Fibroblast of pulmonary artery (primary cell): ENCODE measurements at regions not wholly inside any gene's neighbourhood (a gene's known extent, or its start where the extent isn't known, plus 50 kb on each side); places are given as distances from the start of the nearest gene placed in this dataset.

Experiments used
- DNase-seq: peaks from one replicate; pipeline ENCODE4 v3.0.0-alpha.2; 2010; ENCODE audit warnings: low read depth
- H3K4me3 ChIP-seq: replicated peaks from 2 replicates; pipeline ENCODE4 v1.5.1; 2011; ENCODE audit warnings: low read depth, mild to moderate bottlenecking, control low read depth, low read length, moderate library complexity
- TF ChIP-seq, protein P1 (sequence below): IDR thresholded peaks from 2 replicates; pipeline ENCODE4 v1.5.1; 2011; ENCODE audit warnings: mild to moderate bottlenecking, control low read depth, low read length, inconsistent platforms; ENCODE audit errors: missing control alignments

DNA sequence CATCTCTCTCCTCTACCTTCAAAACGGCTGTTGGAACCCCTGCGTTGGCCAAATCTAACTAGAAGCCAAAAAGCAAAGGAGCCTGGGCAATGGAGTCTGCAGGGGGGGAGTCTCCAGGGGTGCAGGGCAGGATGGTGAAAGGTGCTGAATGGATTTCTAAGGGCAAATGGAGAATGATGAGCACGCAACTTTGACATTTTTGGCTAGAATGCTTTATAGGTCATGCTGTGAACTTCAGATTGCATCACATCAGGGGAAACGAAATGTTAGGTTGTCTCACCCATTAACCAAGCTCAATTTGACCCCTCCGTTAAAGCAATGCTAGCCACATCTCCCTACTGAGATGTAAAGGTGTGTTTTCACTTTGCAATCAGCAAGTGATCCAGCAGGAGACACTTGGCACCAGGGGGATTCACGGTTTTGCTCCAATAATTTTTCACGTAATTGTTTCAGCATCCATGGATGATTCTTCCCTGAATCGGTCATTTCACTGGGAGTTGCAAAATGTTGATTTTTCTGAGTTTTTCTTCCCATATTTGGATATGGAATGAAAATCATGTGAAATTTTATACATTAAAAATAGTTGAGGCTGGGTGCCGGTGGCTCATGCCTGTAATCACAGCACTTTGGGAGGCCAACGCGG, 78.0 kb upstream of the MDM1 start:
- no peak overlapping the region for H3K4me3 ChIP-seq
- no peak for DNase-seq
- TF ChIP-seq, protein P1, sequence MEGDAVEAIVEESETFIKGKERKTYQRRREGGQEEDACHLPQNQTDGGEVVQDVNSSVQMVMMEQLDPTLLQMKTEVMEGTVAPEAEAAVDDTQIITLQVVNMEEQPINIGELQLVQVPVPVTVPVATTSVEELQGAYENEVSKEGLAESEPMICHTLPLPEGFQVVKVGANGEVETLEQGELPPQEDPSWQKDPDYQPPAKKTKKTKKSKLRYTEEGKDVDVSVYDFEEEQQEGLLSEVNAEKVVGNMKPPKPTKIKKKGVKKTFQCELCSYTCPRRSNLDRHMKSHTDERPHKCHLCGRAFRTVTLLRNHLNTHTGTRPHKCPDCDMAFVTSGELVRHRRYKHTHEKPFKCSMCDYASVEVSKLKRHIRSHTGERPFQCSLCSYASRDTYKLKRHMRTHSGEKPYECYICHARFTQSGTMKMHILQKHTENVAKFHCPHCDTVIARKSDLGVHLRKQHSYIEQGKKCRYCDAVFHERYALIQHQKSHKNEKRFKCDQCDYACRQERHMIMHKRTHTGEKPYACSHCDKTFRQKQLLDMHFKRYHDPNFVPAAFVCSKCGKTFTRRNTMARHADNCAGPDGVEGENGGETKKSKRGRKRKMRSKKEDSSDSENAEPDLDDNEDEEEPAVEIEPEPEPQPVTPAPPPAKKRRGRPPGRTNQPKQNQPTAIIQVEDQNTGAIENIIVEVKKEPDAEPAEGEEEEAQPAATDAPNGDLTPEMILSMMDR, result no peak

DNA sequence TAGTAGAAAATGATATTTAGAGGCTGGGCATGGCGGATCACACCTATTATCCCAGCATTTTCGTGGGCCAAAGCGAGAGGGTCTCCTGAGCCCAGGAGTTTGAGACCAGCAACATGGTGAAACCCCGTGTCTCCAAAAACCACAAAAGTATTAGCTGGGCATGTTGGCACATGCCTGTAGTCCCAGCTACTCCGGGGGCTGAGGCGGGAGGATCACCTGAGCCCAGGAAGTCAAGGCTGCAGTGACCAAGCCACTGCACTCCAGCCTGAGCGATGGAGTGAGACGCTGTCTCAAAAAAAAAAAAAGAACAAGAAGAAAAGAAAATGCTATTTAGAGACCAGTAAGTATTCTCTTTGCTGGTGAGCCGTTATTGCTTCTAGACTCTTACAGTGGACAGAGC, 79.2 kb upstream of the MDM1 start:
- TF ChIP-seq, protein P1, result no peak
- no peak for DNase-seq

DNA sequence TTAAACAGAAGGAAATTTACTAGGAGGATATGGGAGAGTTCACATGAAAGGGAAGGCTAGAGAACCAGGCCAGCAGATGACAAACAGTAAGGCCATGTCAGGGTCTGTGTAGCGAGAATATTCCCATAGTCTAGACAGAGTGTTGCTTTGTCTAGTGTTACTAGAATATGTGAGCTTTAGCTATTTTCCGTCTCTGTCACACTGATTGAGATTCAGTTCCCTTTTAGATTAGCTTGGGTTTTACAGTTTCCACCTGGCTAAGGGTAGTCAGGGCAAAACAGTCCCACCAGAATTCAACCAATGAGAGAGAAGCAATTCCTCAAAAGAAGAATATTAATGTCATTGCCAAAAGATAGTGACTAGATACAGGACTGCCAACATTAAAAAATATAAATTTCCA, 82.8 kb upstream of the MDM1 start:
- TF ChIP-seq, protein P1, result no peak
- no peak overlapping the region for H3K4me3 ChIP-seq

More for the DNA sequence above, 79.2 kb upstream of the MDM1 start:
- H3K4me3 ChIP-seq, result no peak overlapping the region

DNA sequence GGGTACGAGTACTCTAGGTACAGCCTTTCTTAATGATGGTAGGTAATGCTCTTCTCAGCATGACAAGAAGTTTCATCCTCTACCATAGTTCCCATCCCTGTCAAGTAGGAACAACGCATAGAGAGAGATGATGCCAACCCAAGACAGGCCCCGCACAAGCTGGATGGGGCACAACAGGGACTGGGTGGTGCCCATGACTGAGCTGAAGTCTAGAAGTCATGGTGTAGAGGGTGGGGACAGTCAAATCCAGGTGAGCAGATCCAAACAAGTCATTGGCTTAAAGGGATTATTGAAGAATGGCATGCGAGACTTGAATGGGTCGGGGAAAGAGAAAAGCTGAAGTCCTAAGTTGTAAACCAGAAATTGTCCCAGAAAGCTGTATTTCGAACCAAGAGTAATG, 84.2 kb upstream of the MDM1 start:
- TF ChIP-seq, protein P1, result no peak
- H3K4me3 ChIP-seq, result no peak overlapping the region
- no peak for DNase-seq

More for the DNA sequence above, 82.8 kb upstream of the MDM1 start:
- no peak for DNase-seq

DNA sequence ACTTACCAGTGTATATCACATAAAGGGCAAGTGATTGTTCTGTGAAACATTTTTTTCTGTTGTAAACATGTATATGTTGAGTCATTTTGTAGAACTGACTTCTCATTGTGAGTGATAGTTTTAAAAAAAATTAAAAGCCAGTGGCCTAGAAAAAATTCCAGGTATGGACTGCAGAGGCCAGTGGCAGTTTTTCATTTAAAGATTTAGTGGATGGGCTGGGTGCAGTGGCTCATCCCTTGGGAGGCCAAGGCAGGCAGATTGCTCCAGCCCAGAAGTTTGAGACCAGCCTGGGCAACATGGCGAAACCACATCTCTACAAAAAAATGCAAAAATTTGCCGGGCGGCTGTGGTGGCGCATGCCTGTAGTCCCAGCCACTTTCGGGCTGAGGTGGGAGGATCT, 84.7 kb upstream of the MDM1 start:
- TF ChIP-seq, protein P1, result no peak
- no peak overlapping the region for H3K4me3 ChIP-seq
- DNase-seq, result no peak

DNA sequence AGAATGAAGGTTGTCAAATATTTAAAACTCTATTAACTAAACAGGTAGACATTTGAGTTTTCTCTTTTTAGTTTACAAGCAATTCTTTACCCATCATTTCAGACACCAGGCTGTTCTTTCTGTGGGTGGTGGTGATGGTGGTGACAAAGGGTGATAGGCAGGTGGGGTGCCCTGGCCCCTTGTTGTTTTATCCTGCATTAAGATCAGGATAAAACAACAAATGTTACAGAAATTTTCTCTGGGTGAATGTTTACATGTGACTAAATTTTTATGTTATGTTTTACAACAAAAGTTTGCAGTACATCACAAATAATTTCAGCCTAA, 85.9 kb upstream of the MDM1 start:
- TF ChIP-seq, protein P1, result no peak
- no peak for DNase-seq
- no peak overlapping the region for H3K4me3 ChIP-seq
